WI38 (cell line): ENCODE measurements at regions not wholly inside any gene's neighbourhood (a gene's known extent, or its start where the extent isn't known, plus 50 kb on each side); places are given as distances from the start of the nearest gene placed in this dataset.

Experiments
- H3K4me3 ChIP-seq: 2 replicates; pipeline ENCODE4 v1.5.1; 2011; ENCODE audit warnings: low read depth, mild to moderate bottlenecking, control low read depth, low read length
- CTCF ChIP-seq: IDR thresholded peaks from 2 replicates; pipeline ENCODE4 v1.5.1; 2012; ENCODE audit warnings: low read depth, mild to moderate bottlenecking, control low read depth, low read length

GRCh38 chr15:62603742-62604141, 438.7 kb upstream of the C2CD4B start:
- no peak for TF ChIP-seq CTCF

GRCh38 chr15:62605282-62605681, 437.3 kb upstream of the TPM1 start:
- no peak overlapping the region for H3K4me3 ChIP-seq
- TF ChIP-seq CTCF, result no peak

More at GRCh38 chr15:62603742-62604141, 438.7 kb upstream of the C2CD4B start:
- H3K4me3 ChIP-seq, result no peak overlapping the region

GRCh38 chr15:62606376-62607113, 436.0 kb upstream of the TPM1 start:
- H3K4me3 ChIP-seq, result no peak overlapping the region
- TF ChIP-seq CTCF, result no peak

- TF ChIP-seq CTCF, result no peak
- no peak overlapping the region for H3K4me3 ChIP-seq
Observed at GRCh38 chr15:62607114-62607462, 435.5 kb upstream of the TPM1 start.

DNA sequence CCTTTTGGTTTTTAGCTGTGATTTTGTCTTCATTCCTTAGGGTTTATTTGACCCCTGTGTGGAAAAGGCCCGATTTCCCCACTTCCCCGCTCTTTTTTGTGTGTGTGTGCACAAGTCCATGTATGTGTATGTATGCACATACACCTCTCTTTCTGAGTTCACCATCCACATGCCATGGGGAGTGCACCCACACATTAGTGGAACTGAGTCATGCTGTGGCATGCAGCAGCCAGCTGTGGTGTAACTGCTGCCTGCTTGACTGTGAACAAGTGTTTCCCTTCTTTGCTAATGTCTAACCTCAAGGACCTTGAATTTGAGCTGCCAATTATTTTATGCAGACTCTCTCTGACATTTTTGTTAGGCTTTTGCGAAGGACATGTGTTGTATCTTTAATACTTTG, 434.9 kb upstream of the TPM1 start:
- H3K4me3 ChIP-seq, result no peak overlapping the region
- no peak for TF ChIP-seq CTCF

DNA sequence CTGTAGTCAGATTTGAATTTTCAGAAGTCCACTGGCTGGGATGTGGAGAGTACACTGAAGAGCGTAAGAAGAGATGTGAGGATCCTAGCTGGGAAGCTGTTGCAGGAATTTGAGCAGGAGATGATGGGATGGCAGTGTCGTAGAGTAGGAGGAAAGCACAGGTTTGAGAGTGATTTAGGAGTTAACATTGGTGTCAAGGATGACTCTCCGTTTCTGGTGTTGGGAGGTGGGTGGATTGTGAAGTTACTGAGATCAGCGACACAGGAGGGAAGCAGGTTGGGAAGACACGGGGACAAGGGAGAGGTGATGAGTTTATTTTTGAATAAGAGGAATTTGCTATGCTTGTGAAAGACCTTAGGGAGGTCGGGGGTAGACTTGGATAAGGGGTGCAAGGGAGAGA, 434.2 kb upstream of the TPM1 start:
- TF ChIP-seq CTCF, result no peak

GRCh38 chr15:62610265-62610869, 432.2 kb upstream of the TPM1 start:
- H3K4me3 ChIP-seq, result no peak overlapping the region
- TF ChIP-seq CTCF, result no peak

More for the DNA sequence above, 434.2 kb upstream of the TPM1 start:
- no peak overlapping the region for H3K4me3 ChIP-seq
